ENCODE measurements at regions not wholly inside any gene's neighbourhood (a gene's known extent, or its start where the extent isn't known, plus 50 kb on each side); places are given as distances from the start of the nearest gene placed in this dataset.

DNA sequence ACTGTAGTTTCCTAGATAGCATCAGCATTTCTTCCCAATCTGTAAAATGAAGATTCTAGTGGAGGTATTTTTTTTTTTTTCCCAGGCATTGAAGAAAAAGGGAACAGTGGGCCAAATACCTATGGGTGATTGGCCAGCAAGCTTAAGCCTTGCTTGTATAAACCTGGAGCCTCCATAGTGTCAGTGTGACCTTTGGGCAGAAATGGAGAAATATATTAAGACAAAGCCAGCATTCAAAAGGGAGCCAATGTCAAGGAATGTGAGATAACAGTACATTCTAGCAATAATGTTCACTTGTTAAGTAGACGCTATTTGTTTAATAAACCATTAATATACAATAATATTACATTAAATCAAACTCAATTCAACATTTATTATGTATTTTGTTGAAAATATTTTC, 275.4 kb downstream of the FOXA2 start:
- H3K4me2 ChIP-seq (ENCODE audit: insufficient read depth in 1 of 2, low read depth in 2 of 2, low read length in 2 of 2) = no peak overlapping the region
- no peaks in the 10 kb centered on the region for H3K4me1 ChIP-seq (replicated peaks in 1 of 4; ENCODE audit: control insufficient read depth in 3 of 4, insufficient read depth in 4 of 4, low read length in 3 of 4)
- H3K4me3 ChIP-seq (ENCODE audit: extremely low read depth in 1 of 4, insufficient read depth in 2 of 4, low read depth in 3 of 4, low read length in 4 of 4) = no peak overlapping the region
- H3K36me3 ChIP-seq (ENCODE audit: control insufficient read depth in 2 of 4, insufficient read depth in 4 of 4, low read length in 3 of 4) = no peaks in the 10 kb centered on the region
- no peak overlapping the region for H3K9ac ChIP-seq (replicated peaks in 1 of 4; ENCODE audit: extremely low read depth in 1 of 4, low read depth in 3 of 4, low read length in 3 of 4)
- H3K18ac ChIP-seq (ENCODE audit: extremely low read depth, low read length) = no peak overlapping the region
- H2BK15ac ChIP-seq (ENCODE audit: low read length) = no peak overlapping the region
- H4K8ac ChIP-seq (ENCODE audit: extremely low read depth, insufficient read depth, low read length) = no peak overlapping the region
- no peaks in the 10 kb centered on the region for H4K20me1 ChIP-seq (replicated peaks in 1 of 2; ENCODE audit: control insufficient read depth in 1 of 2, insufficient read depth in 2 of 2, low read length in 2 of 2)
- no peak overlapping the region for H3K14ac ChIP-seq (ENCODE audit: insufficient read length)
- H4K5ac ChIP-seq (ENCODE audit: insufficient read length, low read depth, low read length) = no peak overlapping the region
- no peak overlapping the region for H2AFZ ChIP-seq (ENCODE audit: low read length)
- FAIRE-seq (no peak), DNase-seq (ENCODE audit: low read depth in 1 of 2, low spot score in 2 of 2) (no peak)
- H2AK5ac ChIP-seq (ENCODE audit: low read depth, low read length) = no peak overlapping the region
- no peak overlapping the region for H2BK120ac ChIP-seq (replicated peaks; ENCODE audit: low read depth, low read length)
- no peak overlapping the region for H2BK20ac ChIP-seq (ENCODE audit: low read length)
- no peak overlapping the region for H3K27ac ChIP-seq (ENCODE audit: low read depth, low read length)
- ChIA-PET CTCF (ENCODE audit: partially characterized antibody) (interaction anchor here (0.6 to 1.2 kb wide), 3 partner anchors 14 to 616 kb away, joined by 3 to 4 read pairs (median 3); no protein-coding TSS in a partner anchor), POLR2A (ENCODE audit: partially characterized antibody) (no interaction called here)
- no peak overlapping the region for H2BK12ac ChIP-seq (ENCODE audit: low read depth, low read length)
- no peak overlapping the region for H3K4ac ChIP-seq (replicated peaks; ENCODE audit: insufficient read length, low read depth, low read length)
- H3K9me3 ChIP-seq (ENCODE audit: insufficient read depth in 2 of 2, low read depth in 1 of 2, low read length in 1 of 2) = no peaks in the 10 kb centered on the region
- H2BK5ac ChIP-seq (ENCODE audit: low read depth, low read length) = no peak overlapping the region
- H4K91ac ChIP-seq (replicated peaks; ENCODE audit: insufficient read length, low read length) = no peak overlapping the region
- H3K56ac ChIP-seq (replicated peaks; ENCODE audit: insufficient read length, low read depth, low read length) = no peak overlapping the region
- no peaks in the 10 kb centered on the region for H3K23me2 ChIP-seq (ENCODE audit: low read depth, low read length)
- 84% methylated on average over 1 of the region's 1 CpG; no CpG with 5 or more reads in 1 of the 2 experiments for WGBS, 2 experiments (ENCODE audit: extremely low coverage in 1 of 2, insufficient coverage in 1 of 2, insufficient read length in 1 of 2, insufficient replicate concordance in 2 of 2, low coverage in 1 of 2, low lambda C conversion rate in 2 of 2, missing lambda C conversion rate in 1 of 2)
- no peak overlapping the region for H3K23ac ChIP-seq (ENCODE audit: insufficient read length)
- no peaks in the 10 kb centered on the region for H3K79me1 ChIP-seq (ENCODE audit: low read depth, low read length)
- no peaks in the 10 kb centered on the region; a peak in 1 of 7 replicates for H3K27me3 ChIP-seq (replicated peaks in 1 of 4; ENCODE audit: control insufficient read depth in 3 of 4, extremely low read depth in 1 of 4, insufficient read depth in 3 of 4, low read length in 3 of 4)
- H3K79me2 ChIP-seq (ENCODE audit: control insufficient read depth in 1 of 2, insufficient read depth in 2 of 2, low read length in 2 of 2) = no peaks in the 10 kb centered on the region
- no peak for TF ChIP-seq CHD1 (IDR thresholded peaks at IDR 0.05; ENCODE audit: low read depth, low read length)
- no peak for TF ChIP-seq TAF7 (optimal IDR thresholded peaks at IDR 0.05; ENCODE audit: borderline replicate concordance, low read depth, low read length)
- no peak for TF ChIP-seq MAFK (IDR thresholded peaks at IDR 0.05; ENCODE audit: low read depth, low read length)

Data from H1 (cell line).